HepG2 (cell line): ENCODE measurements at regions not wholly inside any gene's neighbourhood (a gene's known extent, or its start where the extent isn't known, plus 50 kb on each side); places are given as distances from the start of the nearest gene placed in this dataset.

Source experiments
- ATAC-seq: fragments of 200-7000 bp; cut with Tn5 transposase; 3 replicates; pipeline ENCODE4 v1.9.1; 2020; ENCODE audit warnings: mild to moderate bottlenecking, moderate library complexity
- BruUV-seq: library from RNA; stranded (reverse); fragments of 400-500 nt; replicated peaks from 2 replicates; lab custom pipeline; 2021; lab: Mats Ljungman, UMichigan
- CTCF ChIA-PET: fragments of 300-600 bp; formaldehyde crosslinking; extraction: SDS; loops from one replicate; lab custom pipeline; 2021; ENCODE audit warnings: low total read pairs, inconsistent platforms, low intra/inter-chr PET ratio; lab: Yijun Ruan, JAX
- POLR2A ChIA-PET: fragments of 350-600 bp; sonication (Branson Sonifier 250); formaldehyde crosslinking; loops from one replicate; lab custom pipeline; 2020; ENCODE audit warnings: antibody characterized with exemption, inconsistent platforms; lab: Yijun Ruan, JAX
- DNase-seq: peaks from one replicate; pipeline ENCODE4 v3.0.0-alpha.2; 2015; ENCODE audit warnings: low spot score
- FAIRE-seq: peaks from 3 replicates; lab custom pipeline; 2011; peaks lifted over from hg19 to GRCh38; lab: Jason Lieb, UNC
- H2AFZ ChIP-seq: one replicate; pipeline ENCODE4 v1.6.1; 2011; ENCODE audit warnings: low read length, inconsistent platforms
- H3K27ac ChIP-seq: fragments of 300-600 bp; 3 replicates; pipeline ENCODE4 v1.8.0; 2011; ENCODE audit warnings: mixed run types, mild to moderate bottlenecking, mixed read lengths, low read length, inconsistent platforms; ENCODE audit not compliant: insufficient read depth; ENCODE audit errors: extremely low read length
- H3K27me3 ChIP-seq, 2 experiments: fragments of 200-600 bp in 1 of 2; 2 replicates in 1 of 2; 3 replicates in 1 of 2; pipeline versions ENCODE4 v1.6.0 to v1.8.0; 2011; ENCODE audit warnings: low read length in 2 of 2, mild to moderate bottlenecking in 2 of 2, moderate library complexity in 2 of 2, inconsistent platforms in 1 of 2; ENCODE audit not compliant: insufficient read depth in 2 of 2, control insufficient read depth in 1 of 2
- H3K36me3 ChIP-seq, 2 experiments: fragments of 200-600 bp in 1 of 2; replicated peaks in 1 of 2; 2 replicates in 1 of 2; 3 replicates in 1 of 2; pipeline versions ENCODE4 v1.5.1 to v1.8.0; 2011; ENCODE audit warnings: low read length in 2 of 2, inconsistent platforms in 1 of 2; ENCODE audit not compliant: insufficient read depth in 2 of 2, control insufficient read depth in 1 of 2
- H3K4me1 ChIP-seq: 2 replicates; pipeline ENCODE4 v1.5.1; 2012; ENCODE audit warnings: low read length, inconsistent platforms; ENCODE audit not compliant: insufficient read depth
- H3K4me2 ChIP-seq: 2 replicates; pipeline ENCODE4 v1.6.0; 2011; ENCODE audit warnings: low read depth, low read length, inconsistent platforms
- H3K4me3 ChIP-seq, 3 experiments: fragments of 200-600 bp in 1 of 3; sonication (generic), shearing (Covaris generic) in 1 of 3; replicated peaks in 1 of 3; 2 replicates each; pipeline ENCODE4 v1.5.1; 2011 to 2016; ENCODE audit warnings: low read length in 3 of 3, inconsistent platforms in 2 of 3, low read depth in 2 of 3, mild to moderate bottlenecking in 2 of 3, control low read depth in 1 of 3, mixed read lengths in 1 of 3; ENCODE audit not compliant: insufficient read depth in 1 of 3
- H3K79me2 ChIP-seq: one replicate; pipeline ENCODE4 v1.6.1; 2011; ENCODE audit warnings: low read length, inconsistent platforms; ENCODE audit not compliant: insufficient read depth
- H3K9ac ChIP-seq: 2 replicates; pipeline ENCODE4 v1.6.0; 2011; ENCODE audit warnings: mild to moderate bottlenecking, low read depth, low read length, inconsistent platforms; ENCODE audit not compliant: insufficient read depth
- H3K9me3 ChIP-seq: 2 replicates; pipeline ENCODE4 v1.5.1; 2012; ENCODE audit warnings: mild to moderate bottlenecking, low read length
- H4K20me1 ChIP-seq: 2 replicates; pipeline ENCODE4 v1.6.0; 2011; ENCODE audit warnings: inconsistent platforms, mild to moderate bottlenecking, low read length, moderate library complexity; ENCODE audit not compliant: insufficient read depth
- AFF4 ChIP-seq: sonication (generic); formaldehyde crosslinking; IDR thresholded peaks from 2 replicates; pipeline ENCODE4 v1.4.0; 2020; ENCODE audit warnings: missing genetic modification reagents
- HIVEP1 ChIP-seq: sonication (generic); formaldehyde crosslinking; IDR thresholded peaks from 2 replicates; pipeline ENCODE4 v1.4.0; 2020; ENCODE audit warnings: mild to moderate bottlenecking, missing genetic modification reagents
- HOXA9 ChIP-seq: sonication (generic); formaldehyde crosslinking; IDR thresholded peaks from 2 replicates; pipeline ENCODE4 v1.8.1; 2022; ENCODE audit warnings: missing genetic modification reagents, mild to moderate bottlenecking, moderate library complexity, borderline replicate concordance
- TCF7L2 ChIP-seq: IDR thresholded peaks from 2 replicates; pipeline ENCODE4 v1.6.1; 2011; ENCODE audit warnings: mild to moderate bottlenecking, low read depth, low read length, moderate library complexity
- ZNF3 ChIP-seq: IDR thresholded peaks from 2 replicates; pipeline ENCODE4 v1.7.0; 2017; ENCODE audit warnings: inconsistent platforms
- ZNF414 ChIP-seq: sonication (generic); formaldehyde crosslinking; IDR thresholded peaks from 2 replicates; pipeline ENCODE4 v1.5.0; 2020; ENCODE audit warnings: missing genetic modification reagents
- ZNF607 ChIP-seq: sonication (generic); formaldehyde crosslinking; IDR thresholded peaks from 2 replicates; pipeline ENCODE4 v1.5.1; 2020; ENCODE audit warnings: missing genetic modification reagents, mild to moderate bottlenecking, borderline replicate concordance
- ZNF703 ChIP-seq: sonication (generic); formaldehyde crosslinking; IDR thresholded peaks from 2 replicates; pipeline ENCODE4 v1.5.1; 2020; ENCODE audit warnings: missing genetic modification reagents, mild to moderate bottlenecking, moderate library complexity, borderline replicate concordance
- ZNF766 ChIP-seq: sonication (generic); formaldehyde crosslinking; IDR thresholded peaks from 2 replicates; pipeline ENCODE4 v1.5.0; 2020; ENCODE audit warnings: missing genetic modification reagents, borderline replicate concordance
- ZNF883 ChIP-seq: sonication (generic); formaldehyde crosslinking; IDR thresholded peaks from 2 replicates; pipeline ENCODE4 v1.5.1; 2020; ENCODE audit warnings: mild to moderate bottlenecking, missing genetic modification reagents; ENCODE audit errors: not compliant biosample characterization
- WGBS: methylation state at CpG from one replicate; pipeline ENCODE4 v1.1.6; 2017; ENCODE audit warnings: low lambda C conversion rate; 5-methylcytosine and 5-hydroxymethylcytosine counted together
- in situ Hi-C: cut with HindIII; loops from 2 replicates; pipeline ENCODE4 v1.10.0; 2017; ENCODE audit warnings: low pct_unique_long_range_greater_than_20kb; ENCODE audit not compliant: extremely low pct_ligation_motif_present
- intact Hi-C: fragments of 100-400 bp; cut with micrococcal nuclease; formaldehyde crosslinking; loops from one replicate; pipeline ENCODE4 v1.10.0; 2022; ENCODE audit not compliant: unreplicated experiment

- Histone ChIP-seq H3K4me2 (no peak overlapping the region), H3K27ac (no peak overlapping the region), H3K27me3 (peaks cover 0 to 3% of the 10 kb centered on the region in 2 experiments; a peak in 2 of 5 replicates), H4K20me1 (no peaks in the 10 kb centered on the region), H3K79me2 (no peaks in the 10 kb centered on the region), H3K36me3 (no peaks in the 10 kb centered on the region), H3K4me3 (no peak overlapping the region), H3K9ac (no peak overlapping the region), H3K9me3 (no peaks in the 10 kb centered on the region), H3K4me1 (0 out of 2 replicates have a peak, but pooled peaks cover 20% of the 10 kb centered on the region)
- in situ Hi-C loops = no loop called here
- FAIRE-seq (no peak), DNase-seq (no peak), ATAC-seq (no peak)
- no TSS peak for BruUV-seq
- ChIA-PET POLR2A (no interaction called here), CTCF (no interaction called here)
- intact Hi-C loops = loop anchor here (5.0 kb wide), 1 partner anchor 98 kb away; no protein-coding TSS in a partner anchor
- whole genome bisulfite sequencing = 12% methylated on average over 2 of the region's 2 CpGs
- TF ChIP-seq HIVEP1 (CRISPR knock-in tag) (no peak), ZNF414 (CRISPR knock-in tag) (no peak), ZNF766 (CRISPR knock-in tag) (no peak), TCF7L2 (no peak), AFF4 (no peak), ZNF3 (no peak), ZNF607 (no peak), ZNF703 (no peak), HOXA9 (CRISPR knock-in tag) (no peak), ZNF883 (no peak)
- TF ChIP-seq, all 625 proteins: peak for 0
- no peak overlapping the region for H2AFZ ChIP-seq
Observed at GRCh38 chr13:24629320-24629719, 50.9 kb upstream of the ATP12A start.
